ENCODE measurements at regions not wholly inside any gene's neighbourhood (a gene's known extent, or its start where the extent isn't known, plus 50 kb on each side); places are given as distances from the start of the nearest gene placed in this dataset.

GRCh38 chr3:87410110-87410509 lies 133.7 kb upstream of the POU1F1 start:
- FAIRE-seq (no peak), ATAC-seq (no peak), DNase-seq (ENCODE audit: extremely low read depth in 1 of 4, low spot score in 3 of 4) (no peak)
- H3K4me3 ChIP-seq, result no peak overlapping the region
- no peak overlapping the region for H2AFZ ChIP-seq (ENCODE audit: low read depth, low read length)
- no peaks in the 10 kb centered on the region for H3K79me2 ChIP-seq (ENCODE audit: control insufficient read depth, insufficient read depth, low read length)
- no peak overlapping the region for H3K27ac ChIP-seq (ENCODE audit: extremely low read depth, low read depth, low read length)
- ChIA-PET CTCF (ENCODE audit: low intra/inter-chr PET ratio) (no interaction called here), POLR2A (no interaction called here)
- no peaks in the 10 kb centered on the region for H3K4me1 ChIP-seq (replicated peaks in 1 of 2; ENCODE audit: control insufficient read depth in 2 of 2, insufficient read depth in 2 of 2, low read length in 2 of 2)
- no peaks in the 10 kb centered on the region for H3K9me3 ChIP-seq (replicated peaks; ENCODE audit: control insufficient read depth, insufficient read depth, low read depth, low read length)
- intact Hi-C loops (cut with micrococcal nuclease), result no loop called here
- no peaks in the 10 kb centered on the region for H3K9me1 ChIP-seq (ENCODE audit: control insufficient read depth, insufficient read depth, low read length)
- in situ Hi-C loops (cut with MboI), result no loop called here
- no peak overlapping the region for H3K9ac ChIP-seq (ENCODE audit: insufficient read depth in 1 of 2, low read depth in 2 of 2, low read length in 2 of 2)
- no peak overlapping the region for H3K4me2 ChIP-seq (ENCODE audit: insufficient read depth, low read length)
- H3K36me3 ChIP-seq (ENCODE audit: control insufficient read depth, insufficient read depth, low read length), result no peaks in the 10 kb centered on the region
- H3K27me3 ChIP-seq (ENCODE audit: control insufficient read depth in 2 of 2, insufficient read depth in 2 of 2, low read length in 2 of 2), result no peaks in the 10 kb centered on the region
- no peaks in the 10 kb centered on the region for H4K20me1 ChIP-seq (replicated peaks; ENCODE audit: control insufficient read depth, insufficient read depth, low read length)
- no TSS peak for BruUV-seq (replicated peaks)
- TF ChIP-seq SRSF3 (IDR thresholded peaks at IDR 0.05; ENCODE audit: insufficient read depth, low read length) (no peak), SP1 (CRISPR knock-in tag; IDR thresholded peaks at IDR 0.05) (no peak), MAFG (tag; conservative IDR thresholded peaks at IDR 0.05) (no peak), LCOR (CRISPR knock-in tag; IDR thresholded peaks at IDR 0.05) (no peak), KHSRP (IDR thresholded peaks at IDR 0.05) (no peak), ZNF778 (CRISPR knock-in tag; IDR thresholded peaks at IDR 0.05) (no peak), TEAD1 (CRISPR knock-in tag; IDR thresholded peaks at IDR 0.05) (no peak), ZNF253 (CRISPR knock-in tag; conservative IDR thresholded peaks at IDR 0.05) (no peak), ZBTB43 (CRISPR knock-in tag; IDR thresholded peaks at IDR 0.05) (no peak), BMI1 (IDR thresholded peaks at IDR 0.05; ENCODE audit: low read length) (no peak), POLR2B (IDR thresholded peaks at IDR 0.05; ENCODE audit: low read depth, partially characterized antibody) (no peak), RCOR1 (IDR thresholded peaks at IDR 0.05; ENCODE audit: borderline replicate concordance in 1 of 2, low read depth in 2 of 2, low read length in 2 of 2) (no peak), ZNF449 (CRISPR knock-in tag; IDR thresholded peaks at IDR 0.05) (no peak), RBM34 (IDR thresholded peaks at IDR 0.05; ENCODE audit: borderline replicate concordance, insufficient read depth, low read length) (no peak), TAF1 (IDR thresholded peaks at IDR 0.05; ENCODE audit: control insufficient read depth, extremely low read depth, insufficient read depth, low read length, severe bottlenecking) (no peak), LEF1 (IDR thresholded peaks at IDR 0.05) (no peak)
- TF ChIP-seq, protein P1, sequence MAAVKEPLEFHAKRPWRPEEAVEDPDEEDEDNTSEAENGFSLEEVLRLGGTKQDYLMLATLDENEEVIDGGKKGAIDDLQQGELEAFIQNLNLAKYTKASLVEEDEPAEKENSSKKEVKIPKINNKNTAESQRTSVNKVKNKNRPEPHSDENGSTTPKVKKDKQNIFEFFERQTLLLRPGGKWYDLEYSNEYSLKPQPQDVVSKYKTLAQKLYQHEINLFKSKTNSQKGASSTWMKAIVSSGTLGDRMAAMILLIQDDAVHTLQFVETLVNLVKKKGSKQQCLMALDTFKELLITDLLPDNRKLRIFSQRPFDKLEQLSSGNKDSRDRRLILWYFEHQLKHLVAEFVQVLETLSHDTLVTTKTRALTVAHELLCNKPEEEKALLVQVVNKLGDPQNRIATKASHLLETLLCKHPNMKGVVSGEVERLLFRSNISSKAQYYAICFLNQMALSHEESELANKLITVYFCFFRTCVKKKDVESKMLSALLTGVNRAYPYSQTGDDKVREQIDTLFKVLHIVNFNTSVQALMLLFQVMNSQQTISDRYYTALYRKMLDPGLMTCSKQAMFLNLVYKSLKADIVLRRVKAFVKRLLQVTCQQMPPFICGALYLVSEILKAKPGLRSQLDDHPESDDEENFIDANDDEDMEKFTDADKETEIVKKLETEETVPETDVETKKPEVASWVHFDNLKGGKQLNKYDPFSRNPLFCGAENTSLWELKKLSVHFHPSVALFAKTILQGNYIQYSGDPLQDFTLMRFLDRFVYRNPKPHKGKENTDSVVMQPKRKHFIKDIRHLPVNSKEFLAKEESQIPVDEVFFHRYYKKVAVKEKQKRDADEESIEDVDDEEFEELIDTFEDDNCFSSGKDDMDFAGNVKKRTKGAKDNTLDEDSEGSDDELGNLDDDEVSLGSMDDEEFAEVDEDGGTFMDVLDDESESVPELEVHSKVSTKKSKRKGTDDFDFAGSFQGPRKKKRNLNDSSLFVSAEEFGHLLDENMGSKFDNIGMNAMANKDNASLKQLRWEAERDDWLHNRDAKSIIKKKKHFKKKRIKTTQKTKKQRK (IDR thresholded peaks at IDR 0.05; ENCODE audit: borderline replicate concordance, low read depth, low read length), result no peak
- TF ChIP-seq, protein P2, sequence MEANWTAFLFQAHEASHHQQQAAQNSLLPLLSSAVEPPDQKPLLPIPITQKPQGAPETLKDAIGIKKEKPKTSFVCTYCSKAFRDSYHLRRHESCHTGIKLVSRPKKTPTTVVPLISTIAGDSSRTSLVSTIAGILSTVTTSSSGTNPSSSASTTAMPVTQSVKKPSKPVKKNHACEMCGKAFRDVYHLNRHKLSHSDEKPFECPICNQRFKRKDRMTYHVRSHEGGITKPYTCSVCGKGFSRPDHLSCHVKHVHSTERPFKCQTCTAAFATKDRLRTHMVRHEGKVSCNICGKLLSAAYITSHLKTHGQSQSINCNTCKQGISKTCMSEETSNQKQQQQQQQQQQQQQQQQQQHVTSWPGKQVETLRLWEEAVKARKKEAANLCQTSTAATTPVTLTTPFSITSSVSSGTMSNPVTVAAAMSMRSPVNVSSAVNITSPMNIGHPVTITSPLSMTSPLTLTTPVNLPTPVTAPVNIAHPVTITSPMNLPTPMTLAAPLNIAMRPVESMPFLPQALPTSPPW (CRISPR knock-in tag; IDR thresholded peaks at IDR 0.05), result no peak
